Islet precursor cell (in vitro differentiated cells): ENCODE measurements at regions not wholly inside any gene's neighbourhood (a gene's known extent, or its start where the extent isn't known, plus 50 kb on each side); places are given as distances from the start of the nearest gene placed in this dataset.

Source experiments
- DNase-seq: peaks from one replicate; pipeline ENCODE4 v3.0.0-alpha.2; 2018

- DNase-seq, result peak; percentile 61
Observed at GRCh38 chr2:37870829-37871228, 54.3 kb upstream of the RMDN2 start.

GRCh38 chr2:37871456-37872191, 53.5 kb upstream of the RMDN2 start:
- DNase-seq, result no peak

GRCh38 chr2:37872192-37872750, 52.8 kb upstream of the RMDN2 start:
- no peak for DNase-seq

GRCh38 chr2:37873229-37873628, 51.9 kb upstream of the RMDN2 start:
- no peak for DNase-seq

- DNase-seq, result no peak
Observed at GRCh38 chr2:37873749-37874330, 51.2 kb upstream of the RMDN2 start.

- DNase-seq, result no peak
Observed at GRCh38 chr2:37874470-37874869, 50.6 kb upstream of the RMDN2 start.
